ENCODE measurements at regions not wholly inside any gene's neighbourhood (a gene's known extent, or its start where the extent isn't known, plus 50 kb on each side); places are given as distances from the start of the nearest gene placed in this dataset.

- Histone ChIP-seq H3K9me3 (ENCODE audit: low read length) (no peaks in the 10 kb centered on the region), H3K36me3 (ENCODE audit: insufficient read depth, low read length) (no peaks in the 10 kb centered on the region), H3K4me3 (ENCODE audit: low read length) (no peak overlapping the region), H3K4me1 (ENCODE audit: insufficient read depth, low read length) (no peaks in the 10 kb centered on the region), H3K27me3 (ENCODE audit: insufficient read depth, low read length) (no peaks in the 10 kb centered on the region), H2AFZ (ENCODE audit: low read depth, low read length) (no peak overlapping the region)
Measured at GRCh38 chr12:107955966-107956643, 173.0 kb upstream of the WSCD2 start.

- Histone ChIP-seq H3K9me3 (ENCODE audit: low read length) (no peaks in the 10 kb centered on the region), H3K27me3 (ENCODE audit: insufficient read depth, low read length) (no peaks in the 10 kb centered on the region), H3K4me1 (ENCODE audit: insufficient read depth, low read length) (no peaks in the 10 kb centered on the region), H3K4me3 (ENCODE audit: low read length) (no peak overlapping the region), H3K36me3 (ENCODE audit: insufficient read depth, low read length) (no peaks in the 10 kb centered on the region), H2AFZ (ENCODE audit: low read depth, low read length) (no peak overlapping the region)
Measured at GRCh38 chr12:107957459-107957858, 171.6 kb upstream of the WSCD2 start.

GRCh38 chr12:107963635-107964034 is 165.5 kb upstream of the WSCD2 start:
- no peaks in the 10 kb centered on the region for H3K9me3 ChIP-seq (ENCODE audit: low read length)
- H2AFZ ChIP-seq (ENCODE audit: low read depth, low read length), result no peak overlapping the region
- H3K4me1 ChIP-seq (ENCODE audit: insufficient read depth, low read length), result no peaks in the 10 kb centered on the region
- H3K36me3 ChIP-seq (ENCODE audit: insufficient read depth, low read length), result no peaks in the 10 kb centered on the region
- H3K4me3 ChIP-seq (ENCODE audit: low read length), result no peak overlapping the region
- H3K27me3 ChIP-seq (ENCODE audit: insufficient read depth, low read length), result no peaks in the 10 kb centered on the region

GRCh38 chr12:107967170-107967569 is 161.9 kb upstream of the WSCD2 start:
- Histone ChIP-seq H3K4me1 (ENCODE audit: insufficient read depth, low read length) (no peaks in the 10 kb centered on the region), H3K27me3 (ENCODE audit: insufficient read depth, low read length) (no peaks in the 10 kb centered on the region), H3K9me3 (ENCODE audit: low read length) (no peaks in the 10 kb centered on the region), H3K4me3 (ENCODE audit: low read length) (no peak overlapping the region), H3K36me3 (ENCODE audit: insufficient read depth, low read length) (no peaks in the 10 kb centered on the region), H2AFZ (ENCODE audit: low read depth, low read length) (no peak overlapping the region)

- H3K4me3 ChIP-seq (ENCODE audit: low read length), result no peak overlapping the region
- H2AFZ ChIP-seq (ENCODE audit: low read depth, low read length), result no peak overlapping the region
- no peaks in the 10 kb centered on the region for H3K4me1 ChIP-seq (ENCODE audit: insufficient read depth, low read length)
- no peaks in the 10 kb centered on the region for H3K27me3 ChIP-seq (ENCODE audit: insufficient read depth, low read length)
- H3K36me3 ChIP-seq (ENCODE audit: insufficient read depth, low read length), result no peaks in the 10 kb centered on the region
- no peaks in the 10 kb centered on the region for H3K9me3 ChIP-seq (ENCODE audit: low read length)
Measured at GRCh38 chr12:107973950-107974349, 155.1 kb upstream of the WSCD2 start.

GRCh38 chr12:107976331-107976730 is 152.8 kb upstream of the WSCD2 start:
- no peaks in the 10 kb centered on the region for H3K36me3 ChIP-seq (ENCODE audit: insufficient read depth, low read length)
- H3K9me3 ChIP-seq (ENCODE audit: low read length), result no peaks in the 10 kb centered on the region
- no peaks in the 10 kb centered on the region for H3K27me3 ChIP-seq (ENCODE audit: insufficient read depth, low read length)
- no peak overlapping the region for H3K4me3 ChIP-seq (ENCODE audit: low read length)
- H2AFZ ChIP-seq (ENCODE audit: low read depth, low read length), result no peak overlapping the region
- no peaks in the 10 kb centered on the region for H3K4me1 ChIP-seq (ENCODE audit: insufficient read depth, low read length)

- no peaks in the 10 kb centered on the region for H3K36me3 ChIP-seq (ENCODE audit: insufficient read depth, low read length)
- H3K4me1 ChIP-seq (ENCODE audit: insufficient read depth, low read length), result no peaks in the 10 kb centered on the region
- no peaks in the 10 kb centered on the region for H3K27me3 ChIP-seq (ENCODE audit: insufficient read depth, low read length)
- no peak overlapping the region for H2AFZ ChIP-seq (ENCODE audit: low read depth, low read length)
- H3K9me3 ChIP-seq (ENCODE audit: low read length), result no peaks in the 10 kb centered on the region
- H3K4me3 ChIP-seq (ENCODE audit: low read length), result no peak overlapping the region
Measured at GRCh38 chr12:107978201-107978600, 150.9 kb upstream of the WSCD2 start.

GRCh38 chr12:107978641-107979040 is 150.4 kb upstream of the WSCD2 start:
- no peaks in the 10 kb centered on the region for H3K36me3 ChIP-seq (ENCODE audit: insufficient read depth, low read length)
- H2AFZ ChIP-seq (ENCODE audit: low read depth, low read length), result no peak overlapping the region
- H3K9me3 ChIP-seq (ENCODE audit: low read length), result no peaks in the 10 kb centered on the region
- no peaks in the 10 kb centered on the region for H3K4me1 ChIP-seq (ENCODE audit: insufficient read depth, low read length)
- H3K4me3 ChIP-seq (ENCODE audit: low read length), result no peak overlapping the region
- no peaks in the 10 kb centered on the region for H3K27me3 ChIP-seq (ENCODE audit: insufficient read depth, low read length)

- no peaks in the 10 kb centered on the region for H3K9me3 ChIP-seq (ENCODE audit: low read length)
- no peak overlapping the region for H2AFZ ChIP-seq (ENCODE audit: low read depth, low read length)
- H3K27me3 ChIP-seq (ENCODE audit: insufficient read depth, low read length), result no peaks in the 10 kb centered on the region
- no peaks in the 10 kb centered on the region for H3K4me1 ChIP-seq (ENCODE audit: insufficient read depth, low read length)
- no peak overlapping the region for H3K4me3 ChIP-seq (ENCODE audit: low read length)
- H3K36me3 ChIP-seq (ENCODE audit: insufficient read depth, low read length), result no peaks in the 10 kb centered on the region
Measured at GRCh38 chr12:107983756-107984472, 145.2 kb upstream of the WSCD2 start.

GRCh38 chr12:107984973-107985372 is 144.1 kb upstream of the WSCD2 start:
- H3K36me3 ChIP-seq (ENCODE audit: insufficient read depth, low read length), result no peaks in the 10 kb centered on the region
- no peak overlapping the region for H2AFZ ChIP-seq (ENCODE audit: low read depth, low read length)
- H3K4me1 ChIP-seq (ENCODE audit: insufficient read depth, low read length), result no peaks in the 10 kb centered on the region
- H3K4me3 ChIP-seq (ENCODE audit: low read length), result no peak overlapping the region
- no peaks in the 10 kb centered on the region for H3K27me3 ChIP-seq (ENCODE audit: insufficient read depth, low read length)
- no peaks in the 10 kb centered on the region for H3K9me3 ChIP-seq (ENCODE audit: low read length)

GRCh38 chr12:107986183-107986582 is 142.9 kb upstream of the WSCD2 start:
- H3K36me3 ChIP-seq (ENCODE audit: insufficient read depth, low read length), result no peaks in the 10 kb centered on the region
- no peaks in the 10 kb centered on the region for H3K27me3 ChIP-seq (ENCODE audit: insufficient read depth, low read length)
- H3K4me1 ChIP-seq (ENCODE audit: insufficient read depth, low read length), result no peaks in the 10 kb centered on the region
- no peaks in the 10 kb centered on the region for H3K9me3 ChIP-seq (ENCODE audit: low read length)
- no peak overlapping the region for H3K4me3 ChIP-seq (ENCODE audit: low read length)
- H2AFZ ChIP-seq (ENCODE audit: low read depth, low read length), result no peak overlapping the region

- Histone ChIP-seq H3K4me1 (ENCODE audit: insufficient read depth, low read length) (no peaks in the 10 kb centered on the region), H3K4me3 (ENCODE audit: low read length) (no peak overlapping the region), H3K36me3 (ENCODE audit: insufficient read depth, low read length) (no peaks in the 10 kb centered on the region), H2AFZ (ENCODE audit: low read depth, low read length) (no peak overlapping the region), H3K9me3 (ENCODE audit: low read length) (no peaks in the 10 kb centered on the region), H3K27me3 (ENCODE audit: insufficient read depth, low read length) (no peaks in the 10 kb centered on the region)
Measured at GRCh38 chr12:107990325-107990724, 138.8 kb upstream of the WSCD2 start.

GRCh38 chr12:107992029-107992428 is 137.1 kb upstream of the WSCD2 start:
- H3K4me3 ChIP-seq (ENCODE audit: low read length), result no peak overlapping the region
- H2AFZ ChIP-seq (ENCODE audit: low read depth, low read length), result no peak overlapping the region
- no peaks in the 10 kb centered on the region for H3K27me3 ChIP-seq (ENCODE audit: insufficient read depth, low read length)
- no peaks in the 10 kb centered on the region for H3K36me3 ChIP-seq (ENCODE audit: insufficient read depth, low read length)
- no peaks in the 10 kb centered on the region for H3K4me1 ChIP-seq (ENCODE audit: insufficient read depth, low read length)
- H3K9me3 ChIP-seq (ENCODE audit: low read length), result no peaks in the 10 kb centered on the region

Measured in neuron (in vitro differentiated cells).